Retinal pigment epithelial cell (primary cell): ENCODE measurements at regions not wholly inside any gene's neighbourhood (a gene's known extent, or its start where the extent isn't known, plus 50 kb on each side); places are given as distances from the start of the nearest gene placed in this dataset.

Experiments
- DNase-seq: peaks from one replicate; pipeline ENCODE4 v3.0.0-alpha.2; 2010; ENCODE audit warnings: low read depth
- H3K4me3 ChIP-seq: 2 replicates; pipeline ENCODE4 v1.5.1; 2011; ENCODE audit warnings: mild to moderate bottlenecking, low read length, control low read depth, moderate library complexity
- CTCF ChIP-seq: conservative IDR thresholded peaks from 2 replicates; pipeline ENCODE4 v1.5.1; 2011; ENCODE audit warnings: low read depth, low read length, control low read depth, inconsistent platforms

DNA sequence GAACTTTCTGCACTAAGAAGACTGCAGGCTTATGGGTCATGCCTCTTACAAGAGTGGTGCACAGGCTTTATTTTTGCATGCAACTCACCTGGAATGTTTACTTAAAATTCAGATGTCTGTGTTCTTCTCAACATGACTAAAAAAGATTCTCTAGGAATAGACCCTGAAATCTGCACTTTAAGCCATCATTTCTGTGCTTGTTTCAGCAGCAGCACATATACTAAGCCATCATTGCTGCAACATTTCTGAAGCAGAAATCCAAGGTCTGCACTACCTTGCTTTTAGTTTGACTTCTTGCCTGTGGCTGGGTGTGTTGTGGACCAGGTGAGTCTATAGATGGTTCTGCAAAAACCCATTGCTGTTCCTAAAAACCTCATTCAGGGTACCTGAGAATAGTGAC lies 156.8 kb downstream of the CEP120 start:
- no peak overlapping the region for H3K4me3 ChIP-seq
- no peak for TF ChIP-seq CTCF
- no peak for DNase-seq

- no peak for DNase-seq
- H3K4me3 ChIP-seq, result no peak overlapping the region
- TF ChIP-seq CTCF, result no peak
These were observed 157.7 kb downstream of the CEP120 start for GRCh38 chr5:123265551-123265950.

DNA sequence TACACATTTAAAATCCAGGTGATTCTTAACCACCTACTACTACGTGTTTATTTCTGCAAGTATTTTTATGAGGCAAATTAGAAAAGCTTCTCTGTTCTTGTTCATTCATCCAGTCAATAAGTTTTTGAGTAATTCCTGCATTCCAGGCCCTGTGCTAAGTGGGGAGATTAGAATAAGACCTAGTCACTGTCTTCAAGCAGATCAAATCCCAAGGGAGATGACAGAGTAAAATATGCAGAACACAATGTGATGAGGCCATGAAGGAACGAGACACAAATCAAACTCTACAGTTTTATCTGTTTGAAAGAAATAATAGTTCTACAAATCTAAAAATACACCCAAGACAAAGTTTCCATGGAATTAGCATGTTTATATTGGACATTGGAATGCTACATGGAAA lies 158.8 kb downstream of the CEP120 start:
- no peak overlapping the region for H3K4me3 ChIP-seq
- DNase-seq, result no peak
- no peak for TF ChIP-seq CTCF

DNA sequence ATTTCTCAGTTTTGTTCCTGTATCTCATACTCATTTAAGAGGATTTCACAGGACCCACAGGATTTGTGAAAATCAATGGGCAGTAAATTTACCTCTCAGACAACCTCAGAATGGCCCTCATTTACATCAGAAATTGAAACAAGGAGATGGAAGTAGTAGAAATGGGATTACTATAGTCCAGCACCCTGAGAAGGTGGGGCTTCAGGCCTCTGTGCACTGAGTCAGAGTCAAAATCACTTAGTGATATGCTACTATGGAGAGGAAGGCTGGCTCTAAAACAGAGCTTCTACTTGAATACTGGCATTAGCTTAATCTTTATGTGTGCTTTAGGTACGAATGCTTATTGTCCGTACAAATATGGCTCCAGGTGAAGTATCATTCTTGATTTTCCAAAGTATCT lies 159.3 kb downstream of the CEP120 start:
- H3K4me3 ChIP-seq, result no peak overlapping the region
- DNase-seq, result no peak
- no peak for TF ChIP-seq CTCF

GRCh38 chr5:123262216-123262823 lies 160.9 kb downstream of the CEP120 start:
- TF ChIP-seq CTCF, result no peak
- no peak for DNase-seq
- no peak overlapping the region for H3K4me3 ChIP-seq

DNA sequence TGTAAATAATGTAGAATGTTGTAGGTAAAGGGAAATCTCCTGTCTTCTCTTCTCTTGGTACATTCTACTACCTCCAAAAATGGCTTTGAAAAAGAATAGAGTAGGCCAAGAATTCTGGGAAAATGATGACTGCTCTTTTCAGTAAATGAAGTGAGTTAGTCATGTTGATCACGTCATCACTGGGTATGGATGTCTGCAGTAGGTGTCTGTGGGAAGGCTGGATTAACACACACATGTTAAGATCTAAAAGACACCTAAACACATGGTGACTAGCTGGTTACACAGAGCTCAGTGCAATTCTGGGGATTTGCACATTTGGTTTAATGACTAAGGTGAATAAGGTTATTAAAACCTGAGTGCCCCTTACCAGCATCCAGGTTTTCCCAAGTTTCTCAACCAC lies 161.5 kb downstream of the CEP120 start:
- DNase-seq, result no peak
- TF ChIP-seq CTCF, result no peak
- no peak overlapping the region for H3K4me3 ChIP-seq

DNA sequence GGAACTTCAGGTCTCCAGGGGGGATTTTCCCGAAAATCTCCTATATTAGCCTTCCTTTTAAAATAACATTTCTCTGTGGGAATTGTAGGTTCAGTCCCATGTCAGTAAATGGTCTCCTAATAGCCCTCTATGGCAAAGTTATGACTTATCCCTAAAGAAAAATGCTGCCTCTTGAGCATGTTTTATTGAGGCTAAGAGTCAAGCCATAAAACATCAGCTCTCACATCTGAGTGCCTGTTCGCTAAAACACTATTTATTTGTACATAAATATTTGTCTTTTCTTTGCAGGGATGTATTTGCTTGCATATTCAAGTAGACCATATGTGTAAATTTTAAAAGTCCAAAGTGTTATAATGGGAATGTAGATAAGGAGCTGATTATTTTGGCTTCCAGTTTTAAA lies 160.4 kb downstream of the PRDM6 start:
- H3K4me3 ChIP-seq, result no peak overlapping the region
- no peak for DNase-seq
- no peak for TF ChIP-seq CTCF
